Thoracic aorta (tissue), 2 donors: ENCODE measurements at regions not wholly inside any gene's neighbourhood (a gene's known extent, or its start where the extent isn't known, plus 50 kb on each side); places are given as distances from the start of the nearest gene placed in this dataset.

Experiments
- ATAC-seq: fragments of 150-250 bp; one replicate; pipeline ENCODE4 v1.8.0; 2017; ENCODE audit warnings: low read depth; ENCODE audit not compliant: insufficient number of reproducible peaks, low FRiP score
- DNase-seq: peaks from one replicate; pipeline ENCODE4 v3.0.0-alpha.2; 2020; ENCODE audit warnings: low spot score
- H3K27ac ChIP-seq, 2 donors: fragments of 200-600 bp; sonication (generic); 1 replicate in 1 of 2; 2 replicates in 1 of 2; pipeline ENCODE4 v1.5.1; 2016; ENCODE audit warnings: mild to moderate bottlenecking in 2 of 2, moderate library complexity in 2 of 2
- H3K27me3 ChIP-seq: fragments of 200-600 bp; sonication (generic); replicated peaks from 2 replicates; pipeline ENCODE4 v1.6.0; 2016; ENCODE audit warnings: mild to moderate bottlenecking; ENCODE audit not compliant: insufficient read depth
- H3K36me3 ChIP-seq: fragments of 200-600 bp; sonication (generic); one replicate; pipeline ENCODE4 v1.5.1; 2016
- H3K4me1 ChIP-seq, 2 donors: fragments of 200-600 bp; sonication (generic); 1 replicate in 1 of 2; 2 replicates in 1 of 2; pipeline versions ENCODE4 v1.5.1 to v1.6.0; 2016; ENCODE audit warnings: low read depth in 2 of 2, mild to moderate bottlenecking in 1 of 2; ENCODE audit not compliant: control insufficient read depth in 1 of 2
- H3K4me3 ChIP-seq: fragments of 200-600 bp; sonication (generic); 2 replicates; pipeline ENCODE4 v1.5.1; 2016; ENCODE audit warnings: mild to moderate bottlenecking
- H3K9me3 ChIP-seq: fragments of 200-600 bp; sonication (generic); 2 replicates; pipeline ENCODE4 v1.5.1; 2016
- TF ChIP-seq, protein P1 (sequence below): fragments of 200-600 bp; sonication (generic); IDR thresholded peaks from one replicate; pipeline ENCODE4 v1.5.1; 2019; ENCODE audit warnings: antibody characterized with exemption

DNA sequence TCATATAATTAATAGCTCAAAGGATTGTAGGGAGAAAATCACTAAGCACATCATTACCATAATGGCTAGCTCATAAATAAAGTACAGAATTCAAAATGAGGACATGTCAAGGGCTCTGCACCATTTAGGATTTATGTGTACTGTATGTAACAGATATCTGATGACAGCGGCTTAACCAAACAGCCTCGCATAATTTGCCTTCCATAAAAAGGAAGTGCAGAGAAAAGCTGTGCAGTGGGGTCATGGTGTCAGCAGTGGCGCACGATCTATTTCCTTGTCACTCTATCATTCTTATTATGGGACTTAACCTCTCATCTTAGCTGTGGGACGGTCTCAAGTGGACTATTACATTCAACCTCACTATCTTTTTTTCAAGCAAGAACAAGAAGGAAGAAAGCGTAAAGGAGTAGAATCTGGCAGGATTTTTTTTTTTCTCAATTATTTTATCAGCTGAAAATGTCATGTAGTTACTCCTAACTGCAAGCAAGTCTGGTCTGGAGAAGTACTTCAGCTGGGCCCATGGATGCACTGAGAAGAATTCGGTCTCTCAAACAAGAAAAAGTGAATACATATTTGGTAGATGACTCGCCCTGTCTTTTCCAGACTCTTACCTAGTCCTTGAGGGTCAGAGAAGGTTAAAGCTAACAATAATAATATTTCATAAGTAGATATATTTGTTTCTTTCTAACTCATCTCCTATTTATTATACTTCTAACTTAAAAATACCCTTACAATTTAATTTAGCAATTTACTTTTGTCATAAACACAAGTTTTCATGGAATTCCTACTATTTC, 94.6 kb downstream of the COX18 start:
- Histone ChIP-seq H3K9me3 (no peaks in the 10 kb centered on the region), H3K4me3 (peak overlapping the region; percentile 26), H3K27ac (peak overlapping the region; percentile 66 to 71), H3K36me3 (no peaks in the 10 kb centered on the region), H3K4me1 (peaks cover 25 to 62% of the 10 kb centered on the region in 2 donors), H3K27me3 (no peaks in the 10 kb centered on the region)
- TF ChIP-seq, protein P1, sequence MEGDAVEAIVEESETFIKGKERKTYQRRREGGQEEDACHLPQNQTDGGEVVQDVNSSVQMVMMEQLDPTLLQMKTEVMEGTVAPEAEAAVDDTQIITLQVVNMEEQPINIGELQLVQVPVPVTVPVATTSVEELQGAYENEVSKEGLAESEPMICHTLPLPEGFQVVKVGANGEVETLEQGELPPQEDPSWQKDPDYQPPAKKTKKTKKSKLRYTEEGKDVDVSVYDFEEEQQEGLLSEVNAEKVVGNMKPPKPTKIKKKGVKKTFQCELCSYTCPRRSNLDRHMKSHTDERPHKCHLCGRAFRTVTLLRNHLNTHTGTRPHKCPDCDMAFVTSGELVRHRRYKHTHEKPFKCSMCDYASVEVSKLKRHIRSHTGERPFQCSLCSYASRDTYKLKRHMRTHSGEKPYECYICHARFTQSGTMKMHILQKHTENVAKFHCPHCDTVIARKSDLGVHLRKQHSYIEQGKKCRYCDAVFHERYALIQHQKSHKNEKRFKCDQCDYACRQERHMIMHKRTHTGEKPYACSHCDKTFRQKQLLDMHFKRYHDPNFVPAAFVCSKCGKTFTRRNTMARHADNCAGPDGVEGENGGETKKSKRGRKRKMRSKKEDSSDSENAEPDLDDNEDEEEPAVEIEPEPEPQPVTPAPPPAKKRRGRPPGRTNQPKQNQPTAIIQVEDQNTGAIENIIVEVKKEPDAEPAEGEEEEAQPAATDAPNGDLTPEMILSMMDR = no peak
- DNase-seq (no peak), ATAC-seq (no peak)

DNA sequence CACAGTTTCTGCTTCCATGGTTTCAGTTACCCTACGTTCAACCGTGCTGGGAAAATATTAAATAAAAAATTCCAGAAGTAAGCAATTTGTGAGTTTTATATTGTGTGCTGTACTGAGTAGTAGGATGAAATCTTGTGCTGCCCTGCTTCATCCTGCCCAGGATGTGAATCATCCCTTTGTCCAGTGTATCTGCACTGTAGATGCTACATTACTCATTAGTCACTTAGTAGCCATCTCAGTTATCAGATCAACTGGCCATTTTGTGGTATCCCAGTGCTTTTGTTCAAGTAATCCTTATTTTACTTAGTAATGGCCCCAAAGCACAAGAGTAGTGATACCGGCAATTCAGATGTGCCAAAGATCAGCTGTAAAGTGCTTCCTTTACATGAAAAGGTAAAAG, 97.9 kb downstream of the COX18 start:
- H3K9me3 ChIP-seq = no peaks in the 10 kb centered on the region
- peaks cover 29 to 62% of the 10 kb centered on the region in 2 donors for H3K4me1 ChIP-seq
- H3K4me3 ChIP-seq = no peak overlapping the region
- no peaks in the 10 kb centered on the region for H3K36me3 ChIP-seq
- TF ChIP-seq, protein P1 = no peak
- ATAC-seq (no peak), DNase-seq (no peak)
- H3K27me3 ChIP-seq = no peaks in the 10 kb centered on the region
- H3K27ac ChIP-seq = no peak overlapping the region

DNA sequence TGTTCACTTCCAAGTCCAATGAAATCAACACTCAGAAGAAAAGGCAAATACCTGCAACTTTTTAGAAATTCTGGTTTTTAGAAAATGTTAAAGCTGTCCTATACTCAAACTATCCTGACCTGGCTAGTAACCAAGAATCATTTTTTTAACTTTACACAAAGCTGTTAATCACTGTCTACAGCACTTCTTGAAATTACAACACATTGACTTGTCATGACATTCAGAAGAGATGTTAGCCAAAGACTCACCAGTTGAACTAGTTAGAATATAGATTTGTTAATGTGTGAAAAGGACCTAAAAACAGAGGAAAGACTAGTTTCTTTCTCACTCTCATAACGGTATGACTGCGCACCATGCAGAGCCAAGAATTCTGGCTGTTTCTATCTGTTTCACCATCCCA, 98.8 kb downstream of the COX18 start:
- no peak for DNase-seq
- ATAC-seq = no peak
- TF ChIP-seq, protein P1 = no peak
- Histone ChIP-seq H3K27me3 (no peaks in the 10 kb centered on the region), H3K4me3 (no peak overlapping the region), H3K9me3 (no peaks in the 10 kb centered on the region), H3K27ac (peak overlapping the region; percentile 75 to 80), H3K36me3 (no peaks in the 10 kb centered on the region), H3K4me1 (peaks cover 25 to 54% of the 10 kb centered on the region in 2 donors)

DNA sequence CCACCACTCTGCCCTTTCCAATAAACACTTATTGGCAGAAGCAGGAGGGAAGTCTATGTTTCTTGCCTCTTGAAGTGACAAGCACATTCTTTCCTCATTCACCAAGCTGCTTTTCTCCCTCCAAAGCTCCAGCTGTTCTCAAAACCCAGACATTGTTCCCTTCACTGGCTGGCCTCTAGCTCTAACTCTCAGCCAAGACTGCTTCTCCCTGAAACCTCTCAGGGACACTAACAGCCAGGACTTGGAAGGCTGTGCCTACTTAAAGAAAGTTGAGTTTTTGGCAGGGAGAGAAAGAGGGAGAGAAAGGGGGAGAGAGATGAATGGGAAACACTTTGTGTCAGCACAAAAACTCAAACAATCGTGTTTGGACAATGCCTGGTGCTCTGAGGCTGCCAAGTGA, 99.5 kb downstream of the COX18 start:
- TF ChIP-seq, protein P1 = no peak
- Histone ChIP-seq H3K4me1 (peaks cover 21 to 48% of the 10 kb centered on the region in 2 donors), H3K9me3 (no peaks in the 10 kb centered on the region), H3K36me3 (no peaks in the 10 kb centered on the region), H3K4me3 (peak overlapping the region; percentile 3), H3K27me3 (no peaks in the 10 kb centered on the region), H3K27ac (peak overlapping the region; percentile 75 to 80)
- ATAC-seq = peak; percentile 85
- peak; percentile 5 for DNase-seq

DNA sequence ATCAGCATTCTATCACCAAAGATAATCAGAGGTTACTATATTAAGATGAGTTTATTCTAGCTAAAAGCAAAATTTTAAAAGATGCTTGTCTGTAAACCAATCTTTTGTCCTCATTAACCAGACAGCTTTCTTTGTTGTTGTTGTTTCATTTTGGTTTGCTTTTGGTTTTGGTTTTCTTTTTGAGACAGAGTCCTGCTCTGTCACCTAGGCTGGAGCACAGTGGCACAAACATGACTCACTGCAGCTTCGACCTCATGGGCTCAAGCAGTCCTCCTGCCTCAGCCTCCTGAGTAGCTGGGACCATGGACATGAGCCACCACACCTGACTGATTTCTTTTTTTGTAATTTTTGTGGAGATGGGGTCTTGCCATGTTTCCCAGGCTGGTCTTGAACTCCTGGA, 102.9 kb downstream of the COX18 start:
- Histone ChIP-seq H3K27ac (peak overlapping the region in 1 of 2 donors; percentile 48), H3K36me3 (no peaks in the 10 kb centered on the region), H3K4me3 (no peak overlapping the region), H3K27me3 (no peaks in the 10 kb centered on the region), H3K4me1 (peaks cover 17 to 36% of the 10 kb centered on the region in 2 donors), H3K9me3 (no peaks in the 10 kb centered on the region)
- TF ChIP-seq, protein P1 = no peak
- no peak for DNase-seq
- ATAC-seq = no peak
